DND-41 (cell line): ENCODE measurements at regions not wholly inside any gene's neighbourhood (a gene's known extent, or its start where the extent isn't known, plus 50 kb on each side); places are given as distances from the start of the nearest gene placed in this dataset.

Source experiments
- CTCF ChIP-seq: IDR thresholded peaks from 2 replicates; pipeline ENCODE4 v1.5.1; 2012; ENCODE audit warnings: borderline replicate concordance, low read length, moderate library complexity, mild to moderate bottlenecking; ENCODE audit not compliant: poor library complexity, severe bottlenecking; ENCODE audit errors: extremely low read depth
- EZH2 ChIP-seq: IDR thresholded peaks from 3 replicates; pipeline ENCODE4 v1.6.1; 2012; ENCODE audit warnings: borderline replicate concordance, low read depth, mild to moderate bottlenecking, moderate library complexity, low read length, inconsistent platforms; ENCODE audit not compliant: severe bottlenecking

DNA sequence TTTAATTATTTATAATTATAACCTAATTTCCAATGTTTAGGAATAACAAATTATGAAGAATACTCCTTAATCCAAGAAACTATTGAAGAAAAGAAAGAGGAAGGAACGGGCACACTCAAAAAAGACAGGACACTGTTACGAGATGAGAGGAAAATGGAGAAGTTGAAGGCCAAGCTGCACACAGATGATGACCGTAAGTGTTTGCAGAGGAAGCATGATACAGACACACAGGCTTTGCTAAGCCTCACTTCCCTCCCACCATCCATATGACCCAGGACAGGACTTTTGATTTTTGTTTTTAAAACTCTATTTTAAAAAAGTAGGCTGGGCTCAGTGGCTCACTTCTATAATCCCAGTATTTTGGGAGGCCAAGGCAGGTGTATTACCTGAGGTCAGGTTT is 389.4 kb upstream of the TPM1 start:
- TF ChIP-seq CTCF (no peak), EZH2 (no peak)
